ENCODE measurements at regions not wholly inside any gene's neighbourhood (a gene's known extent, or its start where the extent isn't known, plus 50 kb on each side); places are given as distances from the start of the nearest gene placed in this dataset.
"Not testable (repeated sequence)": the region's sequence is repeated elsewhere in the genome, so short reads cannot be mapped to it uniquely, and the experiment has no call there.

DNA sequence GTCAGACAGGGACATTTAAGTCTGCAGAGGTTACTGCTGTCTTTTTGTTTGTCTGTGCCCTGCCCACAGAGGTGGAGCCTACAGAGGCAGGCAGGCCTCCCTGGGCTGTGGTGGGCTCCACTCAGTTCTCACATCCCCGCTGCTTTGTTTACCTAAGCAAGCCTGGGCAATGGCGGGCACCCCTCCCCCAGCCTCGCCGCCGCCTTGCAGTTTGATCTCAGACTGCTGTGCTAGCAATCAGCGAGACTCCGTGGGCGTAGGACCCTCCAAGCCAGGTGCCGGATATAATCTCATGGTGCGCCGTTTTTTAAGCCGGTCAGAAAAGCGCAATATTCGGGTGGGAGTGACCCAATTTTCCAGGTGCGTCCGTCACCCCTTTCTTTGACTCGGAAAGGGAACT, 264.3 kb upstream of the KYNU start:
- TF ChIP-seq CBX8 (IDR thresholded peaks at IDR 0.05; ENCODE audit: borderline replicate concordance, low read depth, low read length); SRF (IDR thresholded peaks at IDR 0.05; ENCODE audit: low read depth, low read length); SIN3A (conservative IDR thresholded peaks at IDR 0.05 in 1 of 2, IDR thresholded peaks at IDR 0.05 in 1 of 2; ENCODE audit: low read depth in 1 of 2, low read length in 2 of 2); POLR2A (IDR thresholded peaks at IDR 0.05; ENCODE audit: control extremely low read depth in 1 of 2, low read depth in 2 of 2, low read length in 2 of 2); RAD21 (IDR thresholded peaks at IDR 0.05 in 1 of 2, conservative IDR thresholded peaks at IDR 0.05 in 1 of 2; ENCODE audit: low read depth in 2 of 2, low read length in 2 of 2): not testable (repeated sequence)

Measured in H1 (cell line).